DMS79 treated with DMSO at 0.1 percent for 48 hours (cell line): ENCODE measurements at regions not wholly inside any gene's neighbourhood (a gene's known extent, or its start where the extent isn't known, plus 50 kb on each side); places are given as distances from the start of the nearest gene placed in this dataset.
"Not testable (repeated sequence)": the region's sequence is repeated elsewhere in the genome, so short reads cannot be mapped to it uniquely, and the experiment has no call there.

ENCODE experiments used
- DNase-seq: peaks from one replicate; lab custom pipeline; 2025; lab: John Stamatoyannopoulos, UW

DNA sequence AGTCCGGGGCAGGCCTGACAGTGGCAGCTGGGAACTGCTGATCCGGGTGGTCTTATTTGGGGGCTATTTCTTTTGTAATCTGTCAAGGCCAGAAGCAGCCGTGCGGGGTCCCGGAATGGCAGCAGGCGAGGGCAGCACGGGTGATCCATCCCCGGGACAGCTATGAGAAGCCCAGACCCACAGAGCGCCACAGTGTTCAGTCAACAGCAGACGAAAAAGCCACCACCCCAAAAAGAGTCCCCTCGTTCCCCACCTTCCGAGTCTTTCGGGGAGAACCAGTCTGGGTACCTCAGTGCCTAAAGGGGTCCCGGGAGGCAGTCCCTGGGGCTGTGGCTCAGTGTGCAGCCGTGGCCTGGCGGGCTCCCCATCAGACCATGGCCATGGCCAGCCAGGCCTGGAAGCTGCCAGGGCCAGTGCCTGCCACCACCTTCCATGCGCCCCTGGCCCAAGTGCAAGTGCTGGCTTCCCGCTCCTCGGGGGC lies 125.1 kb upstream of the KCTD7 start:
- DNase-seq: no peak

- DNase-seq: no peak
Measured at GRCh38 chr7:66504131-66504530, 124.5 kb upstream of the KCTD7 start.

DNA sequence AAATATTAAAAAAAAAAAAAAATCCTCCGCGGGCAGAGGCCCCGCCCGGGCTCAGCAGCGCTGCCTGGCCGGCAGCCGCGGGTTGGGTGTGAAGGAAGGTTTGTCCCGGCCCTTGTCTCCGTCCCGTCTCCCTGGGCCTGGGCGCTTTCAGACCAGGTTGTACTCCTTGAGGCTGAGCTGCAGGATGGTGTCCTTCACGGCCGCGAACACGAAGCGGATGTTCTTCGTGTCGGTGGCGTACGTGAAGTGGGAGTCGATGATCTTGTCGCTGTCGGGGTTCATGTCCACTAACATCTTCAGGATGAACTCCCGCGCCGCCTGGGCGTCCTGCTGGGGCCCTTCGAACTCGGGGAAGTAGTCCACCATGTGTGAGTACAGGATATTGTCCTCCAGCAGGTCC lies 123.7 kb upstream of the KCTD7 start:
- no peak for DNase-seq

DNA sequence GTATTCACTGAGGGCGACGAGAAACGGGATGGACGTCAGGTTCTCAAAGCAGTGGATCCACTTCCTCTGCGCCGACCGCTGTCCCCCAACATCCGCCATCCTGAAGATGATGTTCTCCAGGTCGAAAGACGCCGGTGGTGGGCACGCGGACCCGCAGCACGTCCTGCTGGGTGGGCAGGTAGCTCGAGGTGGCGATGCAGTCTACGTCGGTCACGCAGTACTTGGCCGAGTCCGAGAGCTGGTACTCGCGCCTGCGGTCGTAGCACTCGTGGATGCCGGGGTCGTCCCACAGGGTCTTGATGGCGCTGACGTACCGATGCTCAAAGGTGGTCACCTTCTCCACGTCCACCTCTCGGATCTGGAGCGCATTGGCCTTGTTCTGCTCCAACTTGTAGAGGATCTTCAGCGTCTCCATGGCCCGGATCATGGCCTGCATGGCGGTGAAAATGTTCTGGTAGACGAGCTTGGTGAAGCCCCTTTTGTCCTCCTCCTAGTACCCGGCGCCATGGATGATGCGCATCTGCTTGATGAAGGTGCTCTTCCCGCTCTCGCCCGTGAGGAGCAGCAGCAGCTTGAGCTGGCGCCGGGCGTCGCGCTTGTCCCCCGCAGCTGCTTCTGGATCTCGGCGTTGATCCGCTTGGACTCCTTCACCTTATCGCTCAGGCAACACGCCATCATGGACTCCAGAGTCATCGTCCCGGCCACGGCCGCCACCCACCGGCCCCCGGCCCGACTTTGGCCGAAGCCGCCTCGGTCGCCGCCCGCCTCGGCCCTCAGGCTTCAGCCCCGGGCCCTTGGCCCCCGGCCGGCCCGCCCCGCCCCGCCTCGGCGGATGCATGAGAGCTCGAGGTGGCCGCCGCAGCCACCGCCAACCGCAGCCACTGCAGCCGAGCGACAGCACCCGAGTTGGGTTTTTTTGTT lies 122.9 kb upstream of the KCTD7 start:
- peak; percentile 10 for DNase-seq

DNA sequence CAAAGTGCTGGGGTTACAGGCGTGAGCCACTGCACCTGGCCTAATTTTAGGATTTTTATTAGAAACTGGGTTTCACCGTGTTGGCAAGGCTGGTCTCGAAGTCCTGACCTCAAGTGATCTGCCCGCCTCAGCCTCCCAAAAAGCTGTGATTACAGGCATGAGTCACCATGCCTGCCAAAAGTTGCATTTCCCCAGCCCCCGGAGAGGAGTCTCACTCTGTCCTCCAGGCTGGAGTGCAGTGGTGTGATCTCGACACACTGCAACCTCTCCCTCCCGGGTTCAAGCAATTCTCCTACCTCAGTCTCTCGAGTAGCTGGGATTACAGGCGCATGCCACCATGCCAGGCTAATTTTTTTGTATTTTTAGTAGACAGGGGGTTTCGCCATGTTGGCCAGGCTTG lies 122.0 kb upstream of the KCTD7 start:
- DNase-seq: not testable (repeated sequence)

DNA sequence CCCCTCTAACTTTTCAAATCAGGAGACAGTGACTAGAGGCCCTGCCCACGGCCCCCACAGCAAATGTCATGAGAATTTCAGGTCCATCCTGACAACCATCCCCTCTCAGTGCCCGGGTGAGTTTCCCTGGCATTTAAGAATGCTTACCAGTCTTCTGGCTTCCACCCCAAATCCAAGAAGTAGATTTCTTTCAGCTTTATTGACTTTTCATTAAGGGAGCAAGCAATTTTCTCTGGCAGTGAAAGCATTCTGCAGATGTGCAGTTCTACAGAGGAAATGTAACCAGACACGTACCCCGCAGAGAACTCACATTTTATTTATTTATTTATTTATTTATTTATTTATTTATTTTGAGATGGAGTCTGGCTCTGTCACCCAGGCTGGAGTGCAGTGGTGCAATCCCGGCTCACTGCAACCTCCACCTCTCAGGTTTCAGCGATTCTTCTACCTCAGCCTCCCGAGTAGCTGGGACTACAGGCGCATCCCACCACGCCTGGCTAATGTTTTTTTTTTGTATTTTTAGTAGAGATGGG lies 120.9 kb upstream of the KCTD7 start:
- DNase-seq: no peak

GRCh38 chr7:66508431-66508830 lies 120.2 kb upstream of the KCTD7 start:
- DNase-seq: no peak

DNA sequence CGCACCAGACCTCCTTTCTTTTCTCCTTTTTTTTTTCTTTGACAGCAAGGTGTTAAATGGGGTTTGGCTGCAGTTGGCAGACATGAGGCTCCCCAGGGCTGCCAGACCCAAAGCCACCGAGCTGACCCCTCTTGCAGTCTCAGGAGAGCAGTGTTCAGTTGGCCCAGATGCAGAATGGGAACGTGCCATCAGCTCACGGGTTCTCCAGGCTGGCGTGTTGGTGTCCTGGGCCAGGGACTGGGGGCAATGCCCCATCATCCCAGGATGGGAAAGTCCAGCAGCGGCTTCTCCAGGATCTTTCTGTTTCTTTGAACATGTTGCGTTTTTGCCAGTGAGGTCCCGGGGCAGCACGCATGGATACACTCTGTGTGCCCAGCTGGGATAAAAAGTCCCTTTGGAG lies 114.6 kb upstream of the KCTD7 start:
- no peak for DNase-seq

- DNase-seq: no peak
Measured at GRCh38 chr7:66517212-66517909, 111.3 kb upstream of the KCTD7 start.

DNA sequence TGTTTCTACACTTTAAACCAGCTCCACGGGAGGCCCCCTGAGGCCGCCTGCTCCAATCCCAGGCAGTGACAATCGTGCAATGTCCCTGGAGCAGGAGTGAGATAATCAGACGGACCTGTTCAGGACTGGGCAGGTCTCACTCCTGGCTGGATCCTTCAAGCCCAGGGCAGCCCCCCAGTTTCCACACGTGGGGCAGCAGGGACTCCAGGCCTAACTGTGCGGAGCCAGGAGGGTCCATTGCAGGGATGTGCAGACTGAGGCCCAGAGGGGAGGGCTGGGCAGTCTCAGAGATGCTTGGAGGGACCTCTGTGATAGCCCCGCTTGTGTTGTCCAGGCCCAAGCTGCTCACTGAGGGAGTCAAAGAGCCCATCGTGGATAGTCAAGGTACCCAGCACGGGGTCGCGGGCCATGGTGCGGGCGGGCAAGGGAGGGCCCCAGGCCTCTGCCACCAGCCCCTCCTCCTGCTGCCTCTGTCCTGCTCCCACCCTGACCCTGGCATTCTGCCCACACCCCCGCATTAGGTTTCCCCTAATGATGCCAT lies 110.5 kb upstream of the KCTD7 start:
- no peak for DNase-seq

GRCh38 chr7:66521675-66522074 lies 107.0 kb upstream of the KCTD7 start:
- no peak for DNase-seq

DNA sequence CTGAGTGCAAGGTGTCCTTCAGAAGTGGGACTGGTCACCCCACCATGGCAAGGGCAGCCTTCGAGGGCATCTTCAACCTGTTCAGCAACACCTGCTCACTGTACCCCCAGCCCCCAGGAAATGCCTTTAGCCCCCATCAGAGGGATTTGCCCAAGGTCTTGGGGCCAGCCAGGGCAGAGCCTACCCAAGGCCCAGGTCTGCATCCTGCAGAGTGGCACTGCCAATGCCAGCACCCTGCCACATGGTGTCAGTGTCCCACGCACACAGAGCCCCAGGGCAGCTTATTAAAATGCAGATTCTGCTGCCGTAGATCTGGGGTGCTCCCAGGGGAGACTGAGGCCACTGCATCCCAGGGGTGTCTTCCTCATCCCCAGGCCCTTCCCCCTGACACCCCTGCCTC lies 106.2 kb upstream of the KCTD7 start:
- no peak for DNase-seq

DNA sequence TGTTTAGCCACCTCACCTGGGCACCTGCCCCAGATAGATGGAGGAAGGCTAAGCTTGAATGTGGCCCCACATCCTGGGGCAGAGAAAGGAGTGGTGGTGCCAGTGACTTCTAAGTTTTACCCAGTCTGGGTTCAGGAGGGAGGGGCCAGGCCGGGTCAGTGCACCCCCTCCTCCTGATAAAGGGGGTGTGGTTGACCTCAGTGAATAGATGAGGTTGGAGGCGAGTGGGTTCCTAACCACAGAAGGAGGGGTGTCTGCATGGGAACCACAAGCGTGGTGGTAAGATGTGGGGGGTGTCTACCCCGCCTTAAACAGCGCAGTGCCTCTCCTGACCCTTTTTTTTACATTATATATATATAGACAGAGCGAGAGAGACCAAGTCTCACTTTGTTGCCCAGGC lies 105.3 kb upstream of the KCTD7 start:
- no peak for DNase-seq

DNA sequence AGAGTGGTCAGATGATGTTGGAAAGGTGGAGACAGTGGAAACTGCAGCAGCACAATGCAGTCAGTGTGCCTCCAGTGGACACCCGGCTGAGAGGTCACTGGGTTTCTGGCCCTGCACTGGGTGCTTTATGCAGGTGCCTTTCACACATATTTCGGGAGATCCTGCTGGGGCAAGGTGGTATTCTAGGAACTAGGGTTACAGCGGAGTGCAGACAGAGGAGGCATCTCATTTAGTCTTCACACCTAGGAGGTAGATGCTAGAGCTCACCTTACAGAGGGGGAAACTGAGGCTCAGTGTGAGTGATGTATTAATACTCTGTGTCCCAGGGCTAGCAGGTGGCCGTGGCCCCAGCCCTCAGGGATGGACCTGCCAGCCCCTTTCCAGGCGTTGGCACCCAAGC lies 103.9 kb upstream of the KCTD7 start:
- no peak for DNase-seq

- DNase-seq: not testable (repeated sequence)
Measured at GRCh38 chr7:66526782-66527181, 101.9 kb upstream of the KCTD7 start.

DNA sequence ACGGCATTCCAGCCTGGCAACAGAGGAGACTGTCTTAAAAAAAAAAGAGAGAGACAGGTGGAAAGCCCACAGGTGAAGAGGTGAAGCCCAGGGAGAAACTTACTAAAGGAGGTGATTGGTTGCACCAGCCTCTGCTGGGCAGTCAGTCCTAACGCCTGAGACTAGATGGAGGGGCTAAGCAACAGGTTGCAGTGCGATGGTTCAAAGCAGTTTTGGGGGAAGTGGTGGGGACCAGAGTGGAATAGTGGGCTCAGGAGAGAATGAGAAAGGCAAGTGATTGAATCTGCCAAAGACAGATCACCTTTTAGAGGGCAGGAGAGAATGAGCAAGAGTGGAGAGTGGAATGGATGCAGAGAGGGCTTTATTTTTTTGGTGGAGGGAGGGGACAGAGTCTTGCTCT lies 100.0 kb upstream of the KCTD7 start:
- no peak for DNase-seq

DNA sequence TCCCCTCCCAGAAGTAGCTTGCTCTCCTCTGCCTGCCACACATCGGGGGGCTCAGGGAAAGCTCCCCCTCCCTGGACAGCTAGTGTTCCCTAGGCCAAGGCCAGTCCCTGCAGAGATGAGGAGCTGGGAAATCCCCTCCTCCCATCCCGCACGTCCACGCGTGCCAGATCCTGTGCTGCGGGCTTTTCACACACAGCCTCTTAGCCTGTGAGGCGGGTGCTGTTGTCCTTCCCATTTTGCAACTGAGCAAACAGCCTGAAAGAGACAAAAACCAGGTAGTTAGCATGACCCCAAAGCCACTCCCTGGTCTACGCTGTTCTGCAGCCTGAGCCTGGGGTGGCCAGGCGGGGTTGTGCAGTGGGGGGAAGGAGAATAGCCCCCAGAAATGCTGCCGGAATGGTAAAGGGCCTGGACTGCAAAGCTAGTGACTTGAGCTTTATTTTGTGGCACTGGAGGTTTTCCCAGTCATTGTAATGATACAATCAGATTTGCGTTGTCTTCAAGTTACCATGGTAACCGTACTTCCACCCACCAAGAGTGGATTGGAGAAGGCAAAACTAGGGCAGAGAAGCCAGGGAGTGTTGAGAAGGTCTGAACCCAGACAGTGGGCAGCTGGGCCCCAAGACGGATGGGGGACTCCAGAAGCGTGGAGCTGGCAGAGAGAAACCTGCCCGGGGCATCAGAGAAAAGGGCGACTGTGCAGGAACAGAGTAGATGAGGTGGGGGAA lies 98.6 kb upstream of the KCTD7 start:
- DNase-seq: no peak

DNA sequence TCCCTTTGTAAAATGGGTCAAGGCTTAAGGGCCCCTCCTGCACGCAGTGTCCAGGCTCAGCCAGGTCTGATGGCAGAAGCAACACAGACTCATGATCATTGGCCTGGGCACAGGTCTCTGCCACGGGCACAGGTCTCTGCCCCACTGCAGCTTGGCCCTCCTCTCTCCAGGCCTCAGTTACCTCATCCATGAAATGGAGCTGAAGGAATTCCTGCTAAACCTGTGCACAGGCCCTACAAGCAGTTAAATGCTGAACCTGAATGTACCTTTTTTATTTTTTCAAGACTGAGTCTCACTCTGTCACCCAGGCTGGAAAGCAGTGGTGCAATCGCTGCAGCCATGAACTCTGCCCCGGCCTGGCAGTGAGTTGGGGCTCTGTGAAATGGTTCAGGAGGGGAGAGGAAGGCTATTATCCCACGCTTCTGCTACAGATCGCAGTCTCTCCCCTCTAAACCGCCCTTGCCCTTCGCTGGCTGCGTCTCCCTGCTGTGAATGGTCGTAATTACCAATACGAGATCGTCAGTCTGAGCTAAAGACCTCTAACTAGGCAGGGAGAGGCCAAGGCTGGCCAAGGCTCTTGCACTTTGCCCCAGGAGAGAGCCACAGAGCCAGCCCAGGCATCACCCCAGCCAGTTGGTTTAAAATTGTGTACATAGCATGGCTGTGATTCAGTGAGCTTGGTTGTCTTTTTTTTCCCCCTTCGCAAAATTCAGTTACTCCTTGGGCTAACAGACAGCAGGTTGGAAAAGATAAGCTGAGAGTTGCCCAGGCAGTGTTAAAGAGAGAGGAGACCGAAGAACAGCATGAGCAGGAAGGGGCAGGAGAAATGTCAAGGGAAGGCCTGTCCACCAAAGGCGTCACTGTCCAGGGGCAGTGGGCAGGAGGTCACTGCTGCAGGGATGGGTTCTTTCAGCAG lies 93.0 kb upstream of the KCTD7 start:
- no peak for DNase-seq

- no peak for DNase-seq
Measured at GRCh38 chr7:66537380-66537779, 91.3 kb upstream of the KCTD7 start.

- no peak for DNase-seq
Measured at GRCh38 chr7:66537876-66538275, 90.8 kb upstream of the KCTD7 start.

DNA sequence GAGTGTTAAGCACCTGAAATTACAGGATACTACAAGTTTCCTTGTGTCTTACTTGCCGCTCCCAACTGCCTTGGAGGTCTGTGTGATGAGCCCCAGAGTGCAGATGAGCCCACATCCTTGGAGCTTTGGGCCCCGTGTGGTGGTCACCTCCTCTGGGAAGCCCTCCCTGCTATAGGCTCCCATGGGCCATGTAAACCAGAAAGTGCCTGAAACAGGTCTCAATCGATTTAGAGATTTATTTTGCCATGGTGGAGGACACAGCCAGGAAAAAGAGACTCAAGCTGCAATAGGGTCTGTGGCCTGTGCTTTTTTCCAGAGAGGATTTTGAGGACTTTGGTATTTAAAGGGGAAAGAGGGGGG lies 89.4 kb upstream of the KCTD7 start:
- DNase-seq: no peak
